ENCODE measurements at regions not wholly inside any gene's neighbourhood (a gene's known extent, or its start where the extent isn't known, plus 50 kb on each side); places are given as distances from the start of the nearest gene placed in this dataset.

GRCh38 chr2:14270036-14270582 is 362.4 kb upstream of the LRATD1 start:
- TF ChIP-seq CTCF (IDR thresholded peaks at IDR 0.05) (no peak), POLR2AphosphoS5 (IDR thresholded peaks at IDR 0.05) (no peak), EP300 (IDR thresholded peaks at IDR 0.05; ENCODE audit: low read depth) (no peak), POLR2A (IDR thresholded peaks at IDR 0.05) (no peak)
